GM10266 (cell line): ENCODE measurements at regions not wholly inside any gene's neighbourhood (a gene's known extent, or its start where the extent isn't known, plus 50 kb on each side); places are given as distances from the start of the nearest gene placed in this dataset.

Source experiments
- DNase-seq: peaks from one replicate; pipeline ENCODE4 v3.0.0; 2012; ENCODE audit errors: extremely low spot score
- TF ChIP-seq, protein P1 (sequence below): IDR thresholded peaks from 2 replicates; pipeline ENCODE4 v1.5.1; 2012; ENCODE audit warnings: mild to moderate bottlenecking, low read depth; ENCODE audit not compliant: control insufficient read depth, insufficient read depth; ENCODE audit errors: missing control alignments

GRCh38 chr10:113443141-113443925, 109.5 kb upstream of the HABP2 start:
- TF ChIP-seq, protein P1, sequence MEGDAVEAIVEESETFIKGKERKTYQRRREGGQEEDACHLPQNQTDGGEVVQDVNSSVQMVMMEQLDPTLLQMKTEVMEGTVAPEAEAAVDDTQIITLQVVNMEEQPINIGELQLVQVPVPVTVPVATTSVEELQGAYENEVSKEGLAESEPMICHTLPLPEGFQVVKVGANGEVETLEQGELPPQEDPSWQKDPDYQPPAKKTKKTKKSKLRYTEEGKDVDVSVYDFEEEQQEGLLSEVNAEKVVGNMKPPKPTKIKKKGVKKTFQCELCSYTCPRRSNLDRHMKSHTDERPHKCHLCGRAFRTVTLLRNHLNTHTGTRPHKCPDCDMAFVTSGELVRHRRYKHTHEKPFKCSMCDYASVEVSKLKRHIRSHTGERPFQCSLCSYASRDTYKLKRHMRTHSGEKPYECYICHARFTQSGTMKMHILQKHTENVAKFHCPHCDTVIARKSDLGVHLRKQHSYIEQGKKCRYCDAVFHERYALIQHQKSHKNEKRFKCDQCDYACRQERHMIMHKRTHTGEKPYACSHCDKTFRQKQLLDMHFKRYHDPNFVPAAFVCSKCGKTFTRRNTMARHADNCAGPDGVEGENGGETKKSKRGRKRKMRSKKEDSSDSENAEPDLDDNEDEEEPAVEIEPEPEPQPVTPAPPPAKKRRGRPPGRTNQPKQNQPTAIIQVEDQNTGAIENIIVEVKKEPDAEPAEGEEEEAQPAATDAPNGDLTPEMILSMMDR: no peak
- no peak for DNase-seq

- TF ChIP-seq, protein P1: no peak
- DNase-seq: no peak
Observed at GRCh38 chr10:113444766-113445365, 108.0 kb upstream of the HABP2 start.

DNA sequence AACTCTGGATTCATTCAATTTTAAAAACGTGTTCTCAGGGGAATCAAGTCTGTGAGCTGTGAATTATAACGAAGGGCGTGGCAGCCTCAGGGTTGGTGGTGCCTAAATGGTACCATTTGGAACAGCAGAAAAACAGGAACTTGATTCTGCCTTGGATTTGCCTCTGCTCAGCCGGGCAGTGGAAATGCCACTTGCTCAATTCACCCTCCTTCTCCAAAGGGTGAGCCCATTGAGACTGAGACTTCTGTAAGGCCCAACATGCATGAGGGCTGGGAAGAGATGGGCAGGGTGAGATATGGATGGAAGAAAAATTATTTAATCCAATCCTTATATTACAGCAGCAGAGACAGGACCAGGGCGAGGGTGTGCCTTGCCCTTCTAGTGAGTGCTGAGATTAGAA, 107.1 kb upstream of the HABP2 start:
- TF ChIP-seq, protein P1: no peak
- no peak for DNase-seq

DNA sequence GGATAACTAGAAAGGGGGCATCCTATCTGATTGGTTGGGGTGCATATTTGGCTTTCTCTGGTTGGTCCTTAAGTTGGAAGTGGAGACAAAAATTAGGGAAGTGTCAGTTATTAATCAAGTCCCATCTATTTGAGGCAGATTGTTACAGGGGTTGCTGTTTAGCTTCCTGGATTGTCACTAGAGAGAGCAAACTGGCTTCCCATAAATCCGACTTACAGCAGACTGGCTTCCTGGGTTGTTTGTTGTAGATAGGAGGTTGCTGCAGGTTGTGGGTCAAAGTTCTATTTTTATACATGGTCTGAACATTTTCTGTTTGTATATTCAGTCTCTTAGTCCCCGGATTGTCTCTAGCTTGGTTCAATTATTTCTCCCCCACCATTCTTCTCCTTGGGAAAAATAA, 106.1 kb upstream of the HABP2 start:
- TF ChIP-seq, protein P1: no peak
- DNase-seq: no peak

- TF ChIP-seq, protein P1: no peak
- DNase-seq: no peak
Observed at GRCh38 chr10:113447278-113447677, 105.6 kb upstream of the HABP2 start.

- no peak for DNase-seq
- TF ChIP-seq, protein P1: no peak
Observed at GRCh38 chr10:113449006-113449695, 103.7 kb upstream of the HABP2 start.
